CD14-positive monocyte (primary cell): ENCODE measurements at regions not wholly inside any gene's neighbourhood (a gene's known extent, or its start where the extent isn't known, plus 50 kb on each side); places are given as distances from the start of the nearest gene placed in this dataset.

Source experiments
- DNase-seq, 3 donors: peaks; one replicate each; pipeline ENCODE4 v3.0.0-alpha.2; 2011 to 2022
- H2AFZ ChIP-seq: 2 replicates; pipeline ENCODE4 v1.6.0; 2012; ENCODE audit warnings: mild to moderate bottlenecking, low read depth, low read length, inconsistent platforms; ENCODE audit not compliant: insufficient read depth, poor library complexity, severe bottlenecking
- H3K27ac ChIP-seq, 2 donors: 1 replicate in 1 of 2; 2 replicates in 1 of 2; pipeline ENCODE4 v1.5.1; 2012 to 2013; ENCODE audit warnings: low read length in 2 of 2, control low read depth in 1 of 2, inconsistent platforms in 1 of 2, low read depth in 1 of 2, mild to moderate bottlenecking in 1 of 2
- H3K27me3 ChIP-seq, 2 donors: one replicate each; pipeline versions ENCODE4 v1.6.0 to v1.6.1; 2011 to 2013; ENCODE audit warnings: low read length in 2 of 2; ENCODE audit not compliant: control insufficient read depth in 2 of 2, insufficient read depth in 2 of 2
- H3K36me3 ChIP-seq, 2 donors: replicated peaks in 1 of 2; 1 replicate in 1 of 2; 2 replicates in 1 of 2; pipeline versions ENCODE4 v1.5.1 to v1.6.1; 2012 to 2013; ENCODE audit warnings: low read length in 2 of 2, control low read depth in 1 of 2, inconsistent platforms in 1 of 2, mild to moderate bottlenecking in 1 of 2; ENCODE audit not compliant: insufficient read depth in 2 of 2, control insufficient read depth in 1 of 2
- H3K4me1 ChIP-seq, 2 donors: 1 replicate in 1 of 2; 2 replicates in 1 of 2; pipeline versions ENCODE4 v1.5.1 to v1.6.1; 2012 to 2013; ENCODE audit warnings: low read length in 2 of 2, control low read depth in 1 of 2, inconsistent platforms in 1 of 2, mild to moderate bottlenecking in 1 of 2, moderate library complexity in 1 of 2; ENCODE audit not compliant: insufficient read depth in 2 of 2, control insufficient read depth in 1 of 2
- H3K4me2 ChIP-seq: replicated peaks from 2 replicates; pipeline ENCODE3; 2012; ENCODE audit warnings: low read length, moderate library complexity, mild to moderate bottlenecking; ENCODE audit not compliant: poor library complexity, severe bottlenecking; ENCODE audit errors: extremely low read depth
- H3K4me3 ChIP-seq, 3 experiments: fragments of 200-600 bp in 1 of 3; sonication (generic) in 1 of 3; replicated peaks in 1 of 3; 1 replicate in 2 of 3; 2 replicates in 1 of 3; pipeline ENCODE4 v1.5.1; 2011 to 2013; ENCODE audit warnings: low read length in 3 of 3, mild to moderate bottlenecking in 3 of 3, control low read depth in 2 of 3, low read depth in 2 of 3, inconsistent platforms in 1 of 3, moderate library complexity in 1 of 3
- H3K79me2 ChIP-seq: 2 replicates; pipeline ENCODE4 v1.6.0; 2012; ENCODE audit warnings: mild to moderate bottlenecking, control low read depth, inconsistent platforms, low read length, moderate library complexity; ENCODE audit not compliant: insufficient read depth
- H3K9ac ChIP-seq: 2 replicates; pipeline ENCODE4 v1.6.0; 2017; ENCODE audit warnings: low read length, mild to moderate bottlenecking; ENCODE audit not compliant: insufficient read depth, poor library complexity, severe bottlenecking
- H3K9me3 ChIP-seq, 2 donors: replicated peaks in 1 of 2; 1 replicate in 1 of 2; 2 replicates in 1 of 2; pipeline versions ENCODE4 v1.5.1 to v1.6.1; 2012 to 2013; ENCODE audit warnings: low read length in 2 of 2, control low read depth in 1 of 2; ENCODE audit not compliant: control insufficient read depth in 1 of 2, insufficient read depth in 1 of 2
- H4K20me1 ChIP-seq: 2 replicates; pipeline ENCODE4 v1.6.0; 2012; ENCODE audit warnings: mild to moderate bottlenecking, low read length, control low read depth, moderate library complexity; ENCODE audit not compliant: insufficient read depth
- H3K27ac Mint-ChIP-seq, 7 donors: one replicate each; pipeline ENCODE4 v1.8.0; 2020; ENCODE audit warnings: mild to moderate bottlenecking in 7 of 7, mixed read lengths in 7 of 7, moderate library complexity in 6 of 7, inconsistent platforms in 2 of 7
- H3K27me3 Mint-ChIP-seq, 3 donors: one replicate each; pipeline ENCODE4 v1.8.0; 2021 to 2022; ENCODE audit warnings: low read depth in 3 of 3, mild to moderate bottlenecking in 3 of 3, mixed read lengths in 3 of 3, moderate library complexity in 3 of 3, inconsistent platforms in 1 of 3
- H3K36me3 Mint-ChIP-seq, 2 donors: one replicate each; pipeline ENCODE4 v1.8.0; 2020; ENCODE audit warnings: mixed read lengths in 2 of 2, inconsistent platforms in 1 of 2, mild to moderate bottlenecking in 1 of 2
- H3K4me1 Mint-ChIP-seq: one replicate; pipeline ENCODE4 v1.8.0; 2020; ENCODE audit warnings: mild to moderate bottlenecking, mixed read lengths
- H3K4me3 Mint-ChIP-seq, 2 donors: one replicate each; pipeline ENCODE4 v1.8.0; 2020; ENCODE audit warnings: mild to moderate bottlenecking in 2 of 2, mixed read lengths in 2 of 2, moderate library complexity in 1 of 2
- H3K9me3 Mint-ChIP-seq, 7 donors: one replicate each; pipeline ENCODE4 v1.8.0; 2020 to 2022; ENCODE audit warnings: mixed read lengths in 7 of 7, mild to moderate bottlenecking in 6 of 7, moderate library complexity in 6 of 7, inconsistent platforms in 2 of 7
- CTCF ChIP-seq: fragments of 200-600 bp; IDR thresholded peaks from one replicate; pipeline ENCODE4 v1.8.0; 2022; ENCODE audit warnings: antibody characterized with exemption, mild to moderate bottlenecking
- WGBS: methylation state at CpG from one replicate; pipeline ENCODE4 v1.1.5; 2013; ENCODE audit warnings: missing lambda C conversion rate; ENCODE audit not compliant: insufficient coverage; 5-methylcytosine and 5-hydroxymethylcytosine counted together
- intact Hi-C, 2 donors: fragments of 100-400 bp; cut with micrococcal nuclease; formaldehyde crosslinking; loops; one replicate each; pipeline versions ENCODE4 v1.15.0 to v1.15.1; 2023

- Mint-ChIP-seq H3K9me3 (peaks cover 11 to 75% (median 42%) of the 10 kb centered on the region in 7 donors), H3K27me3 (no peaks in the 10 kb centered on the region), H3K4me3 (no peak overlapping the region), H3K27ac (no peak overlapping the region), H3K36me3 (no peaks in the 10 kb centered on the region), H3K4me1 (no peaks in the 10 kb centered on the region)
- 100% methylated on average over 2 of the region's 3 CpGs for WGBS
- TF ChIP-seq CTCF, result no peak
- Histone ChIP-seq H3K27ac (no peak overlapping the region), H3K27me3 (no peaks in the 10 kb centered on the region), H3K4me3 (no peak overlapping the region), H3K4me2 (no peak overlapping the region), H3K79me2 (no peaks in the 10 kb centered on the region), H3K36me3 (no peaks in the 10 kb centered on the region), H3K9me3 (peaks cover 74 to 76% of the 10 kb centered on the region in 2 donors), H4K20me1 (no peaks in the 10 kb centered on the region), H3K9ac (no peak overlapping the region), H2AFZ (no peak overlapping the region), H3K4me1 (no peaks in the 10 kb centered on the region)
- intact Hi-C loops, result no loop called here
- no peak for DNase-seq
These were observed 2233.4 kb downstream of the TP53TG3F start for GRCh38 chr16:35692824-35693223.

- Histone ChIP-seq H3K9ac (no peak overlapping the region), H3K4me1 (no peaks in the 10 kb centered on the region), H3K9me3 (peaks cover 16 to 60% of the 10 kb centered on the region in 2 donors), H4K20me1 (no peaks in the 10 kb centered on the region), H3K27ac (no peak overlapping the region), H3K27me3 (no peaks in the 10 kb centered on the region), H3K4me3 (no peak overlapping the region), H2AFZ (no peak overlapping the region), H3K79me2 (no peaks in the 10 kb centered on the region), H3K36me3 (no peaks in the 10 kb centered on the region), H3K4me2 (no peak overlapping the region)
- no peak overlapping the region for H3K4me3 Mint-ChIP-seq
- no peak for DNase-seq
- TF ChIP-seq CTCF, result no peak
- H3K4me1 Mint-ChIP-seq, result no peaks in the 10 kb centered on the region
- H3K9me3 Mint-ChIP-seq, result peaks cover 4 to 23% (median 13%) of the 10 kb centered on the region in 7 donors
- no peaks in the 10 kb centered on the region for H3K36me3 Mint-ChIP-seq
- H3K27ac Mint-ChIP-seq, result no peak overlapping the region
- H3K27me3 Mint-ChIP-seq, result peaks cover 0 to 2% (median 0%) of the 10 kb centered on the region in 3 donors
- no CpG with 5 or more reads among the region's 2 CpGs for WGBS
- intact Hi-C loops, result no loop called here
These were observed 2247.5 kb downstream of the TP53TG3F start for GRCh38 chr16:35706901-35707300.
